ENCODE measurements at regions not wholly inside any gene's neighbourhood (a gene's known extent, or its start where the extent isn't known, plus 50 kb on each side); places are given as distances from the start of the nearest gene placed in this dataset.

GRCh38 chr22:34454598-34454997, 534.3 kb upstream of the LARGE1 start:
- DNase-seq: no peak

GRCh38 chr22:34462795-34463194, 542.5 kb upstream of the LARGE1 start:
- DNase-seq: no peak

- no peak for DNase-seq
Measured at GRCh38 chr22:34475886-34476285, 555.6 kb upstream of the LARGE1 start.

GRCh38 chr22:34476762-34477161, 556.5 kb upstream of the LARGE1 start:
- DNase-seq: no peak

DNA sequence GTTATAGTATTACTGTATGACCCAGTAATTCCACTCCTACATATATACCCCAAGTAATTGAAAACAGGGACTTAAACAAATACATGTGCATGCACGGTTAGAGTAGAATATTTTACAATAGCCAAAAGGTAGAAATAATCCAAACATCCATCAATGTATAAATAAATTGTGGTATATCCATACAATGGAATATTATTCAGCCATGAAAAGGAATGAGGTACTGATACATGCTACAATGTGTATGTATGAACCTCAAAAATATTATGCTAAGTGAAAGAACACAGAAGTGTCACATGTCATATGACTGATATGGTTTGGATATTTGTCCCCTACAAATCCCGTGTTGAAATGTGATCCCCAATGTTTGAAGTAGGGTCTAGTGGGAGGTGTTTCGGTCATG, 560.8 kb upstream of the LARGE1 start:
- no peak for DNase-seq

GRCh38 chr22:34486381-34486780, 566.1 kb upstream of the LARGE1 start:
- DNase-seq: no peak

GRCh38 chr22:34489861-34490260, 569.6 kb upstream of the LARGE1 start:
- DNase-seq: no peak

DNA sequence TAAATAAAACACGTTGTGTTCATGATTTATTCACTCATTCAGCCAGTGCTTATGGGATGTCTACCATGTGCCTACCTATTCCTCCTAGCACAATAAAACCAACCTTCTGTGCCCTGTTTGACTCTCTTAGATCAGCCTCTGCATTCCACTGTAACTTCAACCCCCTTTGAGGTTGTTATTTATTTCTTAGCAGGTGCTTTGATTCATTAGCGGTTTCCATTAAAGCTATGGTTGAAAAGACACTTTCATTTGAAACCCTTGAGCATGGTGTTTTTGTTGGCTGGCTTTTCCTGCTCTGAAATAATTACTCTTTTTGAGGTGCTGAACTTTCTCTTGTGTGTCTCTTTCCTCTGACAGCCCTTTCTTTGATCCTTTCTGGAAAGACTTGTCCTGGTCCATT, 570.6 kb upstream of the LARGE1 start:
- no peak for DNase-seq

DNA sequence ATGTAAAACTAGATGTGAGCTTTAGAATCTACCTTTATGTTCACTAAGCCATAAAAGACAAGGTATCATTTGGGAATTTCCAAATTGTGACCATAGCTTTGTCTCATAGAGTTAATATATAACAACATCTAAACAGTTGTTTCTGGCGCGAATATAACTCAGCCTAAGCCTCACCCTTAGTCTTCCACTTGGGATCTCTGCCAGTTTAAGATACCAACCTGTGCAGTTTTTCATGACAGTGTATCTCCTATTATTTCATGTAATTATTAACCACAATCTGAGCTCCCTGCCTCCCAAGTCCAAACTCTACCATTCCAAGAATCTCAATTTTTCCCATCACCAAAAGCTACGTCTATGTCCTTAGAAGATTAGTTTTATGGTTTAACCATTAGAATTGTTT, 572.5 kb upstream of the ISX start:
- DNase-seq: no peak

GRCh38 chr22:34501366-34501965, 564.5 kb upstream of the ISX start:
- DNase-seq: no peak

GRCh38 chr22:34502821-34503220, 563.1 kb upstream of the ISX start:
- DNase-seq: no peak

GRCh38 chr22:34508797-34509196, 557.2 kb upstream of the ISX start:
- no peak for DNase-seq

GRCh38 chr22:34526681-34527080, 539.3 kb upstream of the ISX start:
- no peak for DNase-seq

- DNase-seq: no peak
Measured at GRCh38 chr22:34534101-34534500, 531.9 kb upstream of the ISX start.

GRCh38 chr22:34567367-34567766, 498.6 kb upstream of the ISX start:
- no peak for DNase-seq

GRCh38 chr22:34570408-34570807, 495.6 kb upstream of the ISX start:
- DNase-seq: no peak

DNA sequence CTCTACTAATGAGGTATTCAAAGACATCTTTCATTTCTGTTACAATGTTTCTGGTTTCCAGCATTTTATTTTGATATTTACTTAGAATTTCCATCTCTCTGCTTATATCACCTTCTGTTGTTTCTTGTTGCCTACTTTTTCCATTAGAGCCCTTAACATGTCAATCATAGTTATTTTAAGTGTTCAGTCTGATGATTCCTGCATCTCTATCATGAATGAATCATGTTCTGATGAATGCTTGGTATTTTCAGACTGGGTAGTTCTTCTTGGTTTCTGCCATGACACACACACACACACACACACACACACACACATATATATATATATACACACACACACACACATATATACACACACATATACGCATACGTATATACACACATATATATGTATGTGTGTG, 486.4 kb upstream of the ISX start:
- no peak for DNase-seq

GRCh38 chr22:34587357-34588356, 478.3 kb upstream of the ISX start:
- DNase-seq: no peak

DNA sequence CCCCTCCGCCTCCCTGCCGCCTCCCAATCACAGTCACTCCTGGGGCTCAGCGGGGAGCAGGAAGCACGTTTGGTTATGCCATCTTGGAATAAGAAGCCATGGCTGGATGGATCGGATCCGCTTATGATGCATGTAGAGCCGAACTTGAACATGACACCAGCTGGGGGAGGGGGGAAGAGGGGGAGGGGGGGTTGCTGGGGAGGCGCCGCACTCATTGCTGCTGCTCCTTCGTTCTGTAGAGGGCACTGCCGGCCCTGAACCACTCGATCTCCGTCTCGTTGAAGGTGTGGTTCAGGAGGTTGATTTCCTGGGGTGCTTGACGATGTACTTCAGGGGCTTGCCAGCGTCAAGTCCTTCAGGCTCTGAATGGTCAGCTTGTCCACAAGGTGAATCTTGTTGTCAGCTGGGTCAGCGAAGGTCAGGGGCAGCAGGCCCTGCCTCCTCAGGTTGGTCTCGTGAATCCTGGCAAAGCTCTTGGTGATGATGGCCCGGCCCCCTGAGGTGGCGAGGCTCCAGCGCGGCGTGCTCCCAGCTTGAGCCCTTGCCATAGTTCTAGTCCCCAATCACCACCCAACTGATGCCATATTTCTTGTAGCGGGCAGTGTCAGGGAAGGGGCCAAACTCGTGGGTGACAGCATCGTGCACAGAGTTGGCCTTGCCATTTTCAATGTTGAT, 476.9 kb upstream of the ISX start:
- DNase-seq: no peak

DNA sequence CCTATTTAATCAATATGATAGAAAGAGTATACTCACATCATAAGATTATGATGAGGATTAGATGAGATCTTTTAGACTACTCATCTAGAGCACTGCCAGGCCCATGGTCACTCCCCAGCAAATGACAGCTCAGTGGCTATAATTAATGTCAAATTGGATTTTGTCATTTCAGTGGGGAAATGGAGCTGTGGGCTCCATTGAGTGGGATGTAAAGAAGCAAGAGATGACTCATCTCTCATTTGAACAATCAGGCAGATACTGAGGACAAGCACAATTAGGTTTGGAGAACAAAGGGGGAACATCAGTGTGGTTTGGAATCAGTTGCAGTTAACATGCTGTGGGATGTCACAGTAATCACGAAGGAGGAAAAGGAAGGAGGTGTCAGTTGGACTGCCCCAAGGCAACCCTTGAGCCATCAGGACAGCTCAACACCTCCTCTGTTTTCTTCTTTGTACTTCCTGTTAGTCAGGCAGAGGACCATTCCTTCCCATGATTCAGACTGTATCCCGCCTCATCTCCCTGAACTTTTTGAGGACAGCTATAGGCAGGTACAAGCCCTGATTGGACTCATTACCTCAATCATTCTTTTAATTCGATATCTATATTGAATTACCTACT, 473.7 kb upstream of the ISX start:
- no peak for DNase-seq

DNA sequence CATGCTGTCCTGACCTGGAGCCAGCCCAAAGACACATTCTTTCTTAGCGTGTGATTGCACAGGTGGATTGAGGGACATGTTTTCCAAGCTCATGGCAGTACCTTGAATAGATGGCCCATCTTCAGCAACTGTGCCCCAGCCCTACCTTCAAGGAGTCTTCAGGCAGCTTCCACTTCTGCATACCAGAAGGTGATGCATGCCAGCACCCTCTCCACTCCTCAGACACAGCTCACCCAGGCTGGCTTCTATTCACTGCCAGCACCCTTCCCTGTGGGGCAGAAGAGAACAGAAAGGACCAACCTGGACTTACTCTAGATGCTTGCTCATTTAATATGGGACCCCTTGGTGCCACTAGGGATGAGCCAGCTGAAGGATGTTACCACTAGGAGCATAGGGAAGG, 466.4 kb upstream of the ISX start:
- DNase-seq: no peak

- DNase-seq: no peak
Measured at GRCh38 chr22:34604312-34604711, 461.6 kb upstream of the ISX start.

DNA sequence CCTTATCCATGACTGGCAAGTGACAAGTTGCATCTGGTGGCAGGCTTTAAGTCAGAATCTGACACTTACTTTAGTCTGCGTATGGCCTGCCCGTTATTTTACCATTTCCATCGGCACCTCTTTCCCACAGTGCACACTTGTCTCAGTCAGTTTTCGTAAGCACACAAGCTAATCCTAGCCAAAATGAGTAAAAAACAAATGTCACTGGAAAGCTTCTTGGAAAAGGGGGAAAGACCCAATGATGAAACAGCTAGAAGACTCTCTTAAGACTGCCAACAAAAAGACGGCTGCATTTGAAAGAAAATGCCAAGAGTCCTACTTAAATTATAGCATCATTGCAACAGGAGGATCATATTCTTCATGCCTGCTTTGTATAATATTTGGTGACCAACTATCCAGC, 457.9 kb upstream of the ISX start:
- DNase-seq: no peak

Data from RPMI8226 (cell line).